ENCODE measurements at regions not wholly inside any gene's neighbourhood (a gene's known extent, or its start where the extent isn't known, plus 50 kb on each side); places are given as distances from the start of the nearest gene placed in this dataset.

- TF ChIP-seq CTCF (IDR thresholded peaks at IDR 0.05) (no peak), EP300 (IDR thresholded peaks at IDR 0.05) (no peak), POLR2A (IDR thresholded peaks at IDR 0.05) (no peak)
Observed at GRCh38 chr17:33947762-33948161, 307.3 kb upstream of the CCL2 start.
